Lower leg skin (tissue), 4 donors: ENCODE measurements at regions not wholly inside any gene's neighbourhood (a gene's known extent, or its start where the extent isn't known, plus 50 kb on each side); places are given as distances from the start of the nearest gene placed in this dataset.

ENCODE experiments used
- DNase-seq, 2 donors: peaks; one replicate each; pipeline ENCODE4 v3.0.0-alpha.2; 2019; ENCODE audit warnings: low spot score in 2 of 2
- H3K4me3 ChIP-seq: fragments of 200-600 bp; sonication (generic); 2 replicates; pipeline ENCODE4 v1.5.1; 2017; ENCODE audit warnings: mild to moderate bottlenecking, low read depth; ENCODE audit not compliant: poor library complexity, severe bottlenecking
- CTCF ChIP-seq, 3 donors: fragments of 450-650 bp; IDR thresholded peaks; one replicate each; pipeline ENCODE4 v1.5.1; 2016; ENCODE audit warnings: antibody characterized with exemption in 3 of 3, mild to moderate bottlenecking in 3 of 3, moderate library complexity in 2 of 3
- POLR2A ChIP-seq, 2 donors: fragments of 450-650 bp; IDR thresholded peaks; one replicate each; pipeline ENCODE4 v1.6.1; 2016 to 2017; ENCODE audit warnings: antibody characterized with exemption in 2 of 2, mild to moderate bottlenecking in 1 of 2, moderate library complexity in 1 of 2
- WGBS, 2 donors: methylation state at CpG; one replicate each; pipeline ENCODE4 v1.1.5; 2018; 5-methylcytosine and 5-hydroxymethylcytosine counted together
- intact Hi-C: fragments of 100-400 bp; cut with DNase I; formaldehyde crosslinking; loops from one replicate; pipeline ENCODE4 v1.15.0; 2023; ENCODE audit warnings: low total_unique reads

GRCh38 chr13:73551736-73552135 lies 492.9 kb downstream of the KLF5 start:
- no peak overlapping the region for H3K4me3 ChIP-seq
- TF ChIP-seq POLR2A (IDR thresholded peaks at IDR 0.05): no peak
- TF ChIP-seq CTCF (IDR thresholded peaks at IDR 0.05): no peak
- no peak for DNase-seq
- 92 to 93% methylated on average over 2 of the region's 2 CpGs for WGBS, 2 donors
- intact Hi-C loops: no loop called here

- 32 to 59% methylated on average over 3 of the region's 3 CpGs for WGBS, 2 donors
- H3K4me3 ChIP-seq: no peak overlapping the region
- no peak for DNase-seq
- TF ChIP-seq POLR2A (IDR thresholded peaks at IDR 0.05) (no peak), CTCF (IDR thresholded peaks at IDR 0.05) (no peak)
- intact Hi-C loops: no loop called here
Observed at GRCh38 chr13:73549717-73550116, 490.9 kb downstream of the KLF5 start.

DNA sequence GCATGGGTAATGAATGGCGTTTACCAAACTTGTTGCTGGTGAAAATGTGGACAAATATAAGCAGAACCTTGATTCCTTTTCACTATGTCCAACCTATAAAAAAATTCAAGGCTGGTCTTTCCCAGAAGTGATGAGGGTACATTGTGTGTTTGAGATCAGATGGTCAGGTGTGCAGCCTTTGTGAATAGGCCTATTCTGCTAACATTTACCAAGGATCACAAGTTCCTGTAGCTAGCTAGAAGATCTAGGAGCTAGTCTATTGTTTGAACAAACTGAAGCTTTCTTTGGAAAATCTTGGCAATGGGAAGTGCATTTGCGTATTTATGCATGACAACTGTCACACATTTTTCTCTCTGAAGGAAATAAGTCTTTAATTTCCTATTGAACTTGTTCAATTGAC lies 489.6 kb downstream of the KLF5 start:
- intact Hi-C loops: no loop called here
- H3K4me3 ChIP-seq: no peak overlapping the region
- 57 to 68% methylated on average over 2 of the region's 2 CpGs for WGBS, 2 donors
- TF ChIP-seq CTCF (IDR thresholded peaks at IDR 0.05) (no peak), POLR2A (IDR thresholded peaks at IDR 0.05) (no peak)
- no peak for DNase-seq

GRCh38 chr13:73547239-73547638 lies 488.4 kb downstream of the KLF5 start:
- H3K4me3 ChIP-seq: no peak overlapping the region
- TF ChIP-seq POLR2A (IDR thresholded peaks at IDR 0.05) (no peak), CTCF (IDR thresholded peaks at IDR 0.05) (no peak)
- intact Hi-C loops: no loop called here
- 36 to 39% methylated on average over 1 of the region's 1 CpG for WGBS, 2 donors
- no peak for DNase-seq

GRCh38 chr13:73544175-73544574 lies 485.4 kb downstream of the KLF5 start:
- no peak for TF ChIP-seq CTCF (IDR thresholded peaks at IDR 0.05)
- TF ChIP-seq POLR2A (IDR thresholded peaks at IDR 0.05): no peak
- intact Hi-C loops: no loop called here
- DNase-seq: no peak
- H3K4me3 ChIP-seq: no peak overlapping the region
- 86 to 89% methylated on average over 1 of the region's 1 CpG for WGBS, 2 donors

DNA sequence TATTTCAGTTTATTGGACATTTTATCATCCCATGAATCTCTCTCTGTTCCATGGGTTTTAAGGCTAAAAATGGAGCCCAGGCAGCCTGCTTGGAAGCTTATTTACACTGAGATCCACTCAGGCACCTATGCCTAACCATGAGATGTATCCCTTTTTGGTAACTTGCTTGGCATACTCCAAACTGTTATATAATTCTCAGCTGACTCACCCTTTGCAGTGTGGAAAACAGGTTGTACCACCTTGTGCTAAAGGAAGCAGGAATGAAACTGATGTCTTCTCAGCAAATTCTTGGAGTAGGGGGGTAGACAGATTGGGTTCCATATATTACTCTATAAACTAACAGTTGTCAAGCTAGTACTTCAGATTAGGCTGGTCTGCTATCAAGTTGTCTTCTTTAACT lies 483.6 kb downstream of the KLF5 start:
- intact Hi-C loops: no loop called here
- no peak overlapping the region for H3K4me3 ChIP-seq
- TF ChIP-seq POLR2A (IDR thresholded peaks at IDR 0.05) (no peak), CTCF (IDR thresholded peaks at IDR 0.05) (no peak)
- DNase-seq: no peak
